ENCODE measurements at regions not wholly inside any gene's neighbourhood (a gene's known extent, or its start where the extent isn't known, plus 50 kb on each side); places are given as distances from the start of the nearest gene placed in this dataset.
"Not testable (repeated sequence)": the region's sequence is repeated elsewhere in the genome, so short reads cannot be mapped to it uniquely, and the experiment has no call there.

GRCh38 chr11:92439133-92439532, 214.5 kb downstream of the FAT3 start:
- DNase-seq, result no peak

- no peak for DNase-seq
Observed at GRCh38 chr11:92440701-92441442, 216.3 kb downstream of the FAT3 start.

GRCh38 chr11:92441443-92441726, 216.8 kb downstream of the FAT3 start:
- DNase-seq, result no peak

- DNase-seq, result no peak
Observed at GRCh38 chr11:92443199-92443598, 218.6 kb downstream of the FAT3 start.

- no peak for DNase-seq
Observed at GRCh38 chr11:92447586-92447985, 223.0 kb downstream of the FAT3 start.

GRCh38 chr11:92449222-92449621, 224.6 kb downstream of the FAT3 start:
- no peak for DNase-seq

- no peak for DNase-seq
Observed at GRCh38 chr11:92449780-92450179, 225.2 kb downstream of the FAT3 start.

- DNase-seq, result no peak
Observed at GRCh38 chr11:92451063-92451462, 226.4 kb downstream of the FAT3 start.

- no peak for DNase-seq
Observed at GRCh38 chr11:92453055-92453454, 228.4 kb downstream of the FAT3 start.

- DNase-seq, result no peak
Observed at GRCh38 chr11:92455210-92455790, 230.7 kb downstream of the FAT3 start.

GRCh38 chr11:92457250-92457649, 232.6 kb downstream of the FAT3 start:
- no peak for DNase-seq

GRCh38 chr11:92458486-92458885, 233.9 kb downstream of the FAT3 start:
- no peak for DNase-seq

- DNase-seq, result no peak
Observed at GRCh38 chr11:92460213-92460612, 235.6 kb downstream of the FAT3 start.

- DNase-seq, result no peak
Observed at GRCh38 chr11:92461447-92461846, 236.8 kb downstream of the FAT3 start.

- no peak for DNase-seq
Observed at GRCh38 chr11:92462821-92463220, 238.2 kb downstream of the FAT3 start.

GRCh38 chr11:92464822-92465221, 240.2 kb downstream of the FAT3 start:
- no peak for DNase-seq

- DNase-seq, result not testable (repeated sequence)
Observed at GRCh38 chr11:92465410-92465809, 240.8 kb downstream of the FAT3 start.

- DNase-seq, result no peak
Observed at GRCh38 chr11:92473736-92474135, 249.1 kb downstream of the FAT3 start.

GRCh38 chr11:92475316-92475715, 250.7 kb downstream of the FAT3 start:
- DNase-seq, result no peak

GRCh38 chr11:92475819-92476218, 251.2 kb downstream of the FAT3 start:
- DNase-seq, result no peak

GRCh38 chr11:92477686-92478085, 253.1 kb downstream of the FAT3 start:
- no peak for DNase-seq

GRCh38 chr11:92480499-92480898, 255.9 kb downstream of the FAT3 start:
- no peak for DNase-seq

- DNase-seq, result no peak
Observed at GRCh38 chr11:92482492-92483060, 258.0 kb downstream of the FAT3 start.

GRCh38 chr11:92484570-92484969, 260.0 kb downstream of the FAT3 start:
- DNase-seq, result no peak
